GM21529 (cell line): ENCODE measurements at regions not wholly inside any gene's neighbourhood (a gene's known extent, or its start where the extent isn't known, plus 50 kb on each side); places are given as distances from the start of the nearest gene placed in this dataset.
"Not testable (repeated sequence)": the region's sequence is repeated elsewhere in the genome, so short reads cannot be mapped to it uniquely, and the experiment has no call there.

Experiments used
- ATAC-seq: cut with Tn5 transposase; IDR thresholded peaks from one replicate; pipeline ENCODE4 v1.9.1; 2021; ENCODE audit not compliant: unreplicated experiment

DNA sequence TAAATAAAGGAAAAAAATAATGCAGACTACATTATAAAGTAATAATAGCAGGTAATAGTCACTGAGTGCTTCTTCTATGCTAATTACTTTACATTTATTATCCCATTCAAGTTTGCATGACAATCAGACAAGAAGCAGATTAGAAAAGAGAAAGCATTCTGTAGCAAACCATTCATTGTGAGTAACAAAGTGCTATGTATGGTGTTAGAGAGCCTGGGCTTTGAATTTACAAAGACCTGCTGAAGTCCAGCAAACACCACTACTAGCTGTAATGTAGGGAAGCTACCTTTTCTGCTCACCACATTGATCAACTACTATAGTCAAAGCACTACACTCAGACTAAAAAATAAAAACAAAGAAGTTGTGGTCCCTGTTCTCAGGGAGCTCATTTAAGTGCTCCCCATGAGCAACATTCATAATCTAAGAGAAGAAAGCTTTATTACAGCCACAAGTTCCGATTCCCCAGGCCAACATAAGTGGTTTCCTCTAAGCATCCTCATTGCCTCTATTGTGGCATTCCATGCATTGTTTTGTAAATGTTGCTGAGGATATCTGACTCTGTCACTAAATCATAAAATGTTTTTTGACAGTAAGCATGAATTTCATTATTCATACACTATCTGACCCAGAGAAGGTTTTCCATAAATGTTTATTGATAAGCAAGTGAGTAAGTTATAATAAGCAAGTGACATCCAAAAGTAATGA lies 108.5 kb downstream of the FOXD4L6 start:
- ATAC-seq, result not testable (repeated sequence)

GRCh38 chr9:41018948-41019347 lies 109.5 kb downstream of the FOXD4L6 start:
- not testable (repeated sequence) for ATAC-seq

GRCh38 chr9:41016699-41017098 lies 111.8 kb downstream of the FOXD4L6 start:
- not testable (repeated sequence) for ATAC-seq

DNA sequence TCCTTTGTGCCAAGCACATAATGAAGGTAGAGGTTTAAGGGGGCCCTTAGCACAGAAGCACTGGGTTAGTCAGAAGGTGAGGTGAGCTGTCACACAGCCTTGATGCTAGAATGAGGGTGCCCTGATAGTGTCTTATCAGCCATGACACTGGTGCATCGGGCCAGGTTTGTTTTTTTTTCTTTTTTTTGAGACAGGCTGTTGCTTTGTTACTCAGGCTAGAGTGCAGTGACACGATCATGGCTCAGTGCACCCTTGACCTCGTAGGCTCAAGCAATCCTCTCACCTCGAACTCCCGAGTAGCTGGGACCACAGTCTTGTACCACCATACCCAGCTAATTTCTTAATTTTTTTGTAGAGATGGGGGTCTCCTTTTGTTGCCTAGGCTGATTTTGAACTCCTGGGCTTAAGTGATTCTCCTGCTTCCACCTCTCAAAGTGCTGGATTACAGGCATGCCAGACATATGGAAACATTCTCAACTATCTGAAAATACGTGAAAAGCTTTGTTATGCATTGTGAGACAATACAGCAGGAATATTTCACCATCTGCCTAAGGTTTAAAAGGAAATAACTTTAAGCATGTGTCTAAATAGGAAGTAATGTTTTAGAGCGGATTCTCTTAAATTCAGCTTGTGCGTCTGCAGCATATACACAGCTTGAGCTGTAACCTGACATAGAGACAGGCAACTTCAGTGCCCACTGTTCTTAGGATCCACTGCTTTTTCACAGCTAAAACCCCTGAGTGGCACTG lies 128.4 kb downstream of the FOXD4L6 start:
- ATAC-seq, result not testable (repeated sequence)

- ATAC-seq, result not testable (repeated sequence)
These were observed 133.0 kb downstream of the FOXD4L6 start for GRCh38 chr9:40995490-40995889.

DNA sequence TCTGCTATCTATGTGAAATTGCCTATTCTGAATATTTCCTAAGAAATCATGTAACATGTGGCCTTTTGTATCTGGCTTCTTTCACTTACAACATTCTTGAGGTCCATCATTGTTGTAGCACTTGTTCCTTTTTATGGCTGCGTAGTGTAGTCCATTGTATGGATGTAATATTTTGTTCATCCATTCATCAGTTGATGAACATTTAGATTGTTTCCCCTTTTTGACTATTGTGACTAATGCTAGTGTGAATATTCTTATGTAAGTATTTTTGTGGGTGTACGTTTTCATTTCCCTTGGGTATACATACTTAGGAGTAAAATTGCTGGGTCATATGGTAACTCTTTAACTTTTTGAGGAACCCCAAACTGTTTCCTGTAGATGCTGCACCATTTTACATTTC lies 134.6 kb downstream of the FOXD4L6 start:
- ATAC-seq, result not testable (repeated sequence)

DNA sequence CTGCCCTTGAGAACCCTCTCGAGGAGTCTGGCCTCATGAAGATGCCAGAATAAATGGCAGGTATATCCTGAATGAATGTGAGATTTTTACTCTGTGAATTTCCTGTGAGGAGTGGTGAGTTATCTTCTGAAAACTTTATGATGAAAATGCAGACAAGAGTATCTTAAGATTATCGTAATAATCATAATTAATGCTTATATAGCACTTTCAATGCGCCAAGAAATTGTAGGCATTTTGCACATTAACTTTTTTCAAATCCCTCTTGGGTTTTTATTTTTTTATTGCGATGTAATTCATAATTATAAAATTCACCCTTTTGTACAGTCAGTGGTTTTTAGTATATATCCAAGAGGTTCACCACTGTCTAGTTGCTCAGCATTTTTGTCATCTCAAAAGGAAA lies 135.1 kb downstream of the FOXD4L6 start:
- ATAC-seq, result not testable (repeated sequence)

DNA sequence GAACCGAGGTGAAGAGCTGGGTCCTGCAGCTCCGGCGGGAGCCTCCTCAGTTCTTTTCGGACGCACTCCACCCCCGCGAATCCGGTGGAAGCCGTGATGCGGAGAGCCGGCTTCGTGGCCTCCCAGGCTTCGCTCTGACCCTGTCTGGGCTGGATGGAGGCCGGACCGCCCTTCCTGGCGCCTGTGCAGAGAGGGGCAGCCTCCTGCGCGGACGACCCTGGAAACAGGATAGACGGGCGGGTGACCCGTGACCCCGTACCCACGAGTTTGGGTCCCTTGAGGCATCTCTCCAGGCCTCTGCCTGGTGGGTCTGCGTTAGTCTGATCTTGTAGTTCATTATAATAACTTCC lies 136.0 kb downstream of the FOXD4L6 start:
- peak; percentile 48 for ATAC-seq

DNA sequence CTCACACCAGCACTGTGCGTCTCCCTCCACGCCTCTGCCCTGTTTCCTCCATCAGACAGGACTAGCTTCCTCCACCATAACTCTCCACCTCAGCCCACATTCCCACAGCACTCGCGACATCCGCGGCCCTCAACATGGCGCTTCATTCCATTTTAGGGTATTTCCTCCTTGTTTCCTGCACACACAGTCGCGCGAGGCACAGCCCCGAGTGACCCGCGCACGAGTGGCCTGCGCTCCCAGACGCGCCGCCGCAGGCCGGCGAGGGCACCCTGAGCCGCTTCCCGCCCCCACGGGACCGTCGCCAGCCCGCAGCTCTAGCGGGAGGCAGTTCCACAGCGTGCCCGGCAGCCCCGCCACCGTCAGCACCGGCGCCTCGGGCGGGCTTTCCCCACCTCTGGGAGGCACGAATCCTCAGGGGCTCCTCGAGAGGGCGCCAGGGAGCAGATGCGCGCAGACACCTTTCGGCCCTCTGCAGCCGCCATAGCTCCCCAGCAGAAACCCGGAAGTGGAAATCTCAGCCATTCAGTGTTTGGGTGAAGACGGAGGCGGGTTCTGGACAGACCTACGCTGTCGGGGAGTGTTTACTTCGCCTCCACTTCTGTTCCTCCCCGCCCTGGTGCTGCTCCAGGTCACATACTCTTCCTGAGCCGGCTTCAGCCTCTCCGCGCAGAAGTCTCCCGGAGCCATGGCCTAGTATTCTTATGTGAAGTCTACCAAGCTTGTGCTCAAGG lies 136.6 kb downstream of the FOXD4L6 start:
- peak; percentile 100 for ATAC-seq

DNA sequence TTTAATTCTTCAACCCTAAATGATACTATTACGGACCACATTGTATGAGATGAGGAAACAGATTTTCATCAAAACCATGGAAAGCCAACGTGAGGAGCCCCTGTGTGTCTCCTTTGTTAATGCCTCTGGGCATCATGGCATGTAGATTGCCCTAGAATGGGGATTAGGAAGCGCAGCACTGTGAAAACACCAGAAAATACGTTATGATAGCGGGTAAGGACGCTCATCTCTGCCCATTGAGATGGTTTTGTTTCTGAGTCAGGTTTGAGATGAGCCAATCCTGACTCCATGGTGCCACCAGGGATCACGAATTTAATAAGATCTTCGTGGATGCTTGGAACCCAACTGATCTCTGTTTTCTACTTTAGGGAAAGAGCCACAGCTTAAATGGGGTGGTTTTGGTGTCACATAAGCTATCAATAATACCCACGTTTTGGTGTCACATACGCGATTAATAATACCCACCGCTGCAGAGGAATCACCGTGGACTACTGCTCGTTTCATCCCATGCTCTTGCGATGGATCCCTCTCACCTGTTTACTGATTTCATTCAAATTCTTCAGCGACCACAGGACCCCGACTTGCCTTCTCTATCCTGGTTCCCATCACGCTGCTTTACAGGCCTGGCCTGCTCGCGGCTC lies 137.3 kb downstream of the FOXD4L6 start:
- not testable (repeated sequence) for ATAC-seq

GRCh38 chr9:40986332-40986731 lies 142.1 kb downstream of the FOXD4L6 start:
- not testable (repeated sequence) for ATAC-seq

DNA sequence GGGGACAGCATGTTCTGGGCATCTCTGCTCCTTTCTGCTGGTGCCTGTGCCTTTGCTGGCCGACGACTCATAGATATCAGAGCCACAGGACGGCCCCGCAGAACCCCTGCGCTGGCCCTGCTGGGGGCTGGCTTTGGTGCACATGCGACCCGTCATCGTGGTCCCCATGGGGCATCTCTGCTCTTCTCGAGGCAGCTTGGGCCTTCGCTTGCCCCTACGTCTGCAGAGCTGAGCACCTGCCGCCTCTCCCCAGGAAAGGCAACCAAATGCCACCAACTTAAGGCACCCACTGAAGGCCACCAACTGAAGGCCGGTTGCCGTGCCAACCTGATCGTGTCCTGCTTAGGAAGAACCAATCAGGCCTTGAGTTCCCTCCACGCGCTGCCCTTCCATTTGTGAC lies 153.1 kb downstream of the FOXD4L6 start:
- ATAC-seq, result not testable (repeated sequence)

DNA sequence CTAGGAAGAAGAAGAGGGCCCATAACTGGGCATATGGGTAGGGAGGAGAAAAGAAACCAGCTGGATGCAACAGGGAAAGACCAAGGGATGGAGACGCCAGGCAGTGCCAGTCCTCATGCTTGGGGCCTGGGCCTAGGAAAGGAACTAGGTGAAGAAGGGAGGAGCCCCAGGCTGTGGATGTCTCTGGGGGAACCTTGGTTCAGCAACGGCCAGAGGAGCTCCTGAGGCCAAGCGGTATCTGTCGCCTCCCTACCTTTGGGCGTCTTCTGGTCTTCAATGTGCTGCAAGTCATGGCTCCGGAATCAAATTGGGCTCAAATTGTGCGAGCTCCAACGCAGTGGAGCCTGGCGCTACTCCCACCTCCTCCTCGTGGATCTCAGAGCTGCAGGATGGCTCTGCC lies 153.6 kb downstream of the FOXD4L6 start:
- ATAC-seq, result not testable (repeated sequence)

- not testable (repeated sequence) for ATAC-seq
These were observed 156.7 kb downstream of the FOXD4L6 start for GRCh38 chr9:40971773-40972172.

- ATAC-seq, result not testable (repeated sequence)
These were observed 158.1 kb downstream of the FOXD4L6 start for GRCh38 chr9:40970340-40970739.

GRCh38 chr9:40962461-40962860 lies 166.0 kb downstream of the FOXD4L6 start:
- ATAC-seq, result not testable (repeated sequence)

GRCh38 chr9:40951876-40952494 lies 176.5 kb downstream of the FOXD4L6 start:
- ATAC-seq, result not testable (repeated sequence)

DNA sequence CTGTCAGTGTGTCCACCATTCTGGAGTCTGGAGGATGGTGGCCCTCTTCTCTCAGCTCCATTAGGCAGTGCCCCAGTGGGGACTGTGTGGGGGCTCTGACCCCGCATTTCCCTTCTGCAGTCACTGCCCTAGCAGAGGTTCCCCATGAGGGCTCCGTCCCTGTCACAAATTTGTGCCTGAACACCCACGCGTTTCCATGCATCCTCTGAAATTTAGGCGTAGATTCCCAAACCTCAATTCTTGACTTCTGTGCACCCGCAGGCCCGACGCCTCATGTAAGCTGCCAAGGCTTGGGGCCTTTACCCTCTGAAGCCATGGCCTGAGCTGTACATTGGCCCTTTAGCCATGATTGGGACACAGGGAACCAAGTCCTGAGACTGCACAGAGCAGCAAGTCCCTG lies 182.3 kb downstream of the FOXD4L6 start:
- not testable (repeated sequence) for ATAC-seq

DNA sequence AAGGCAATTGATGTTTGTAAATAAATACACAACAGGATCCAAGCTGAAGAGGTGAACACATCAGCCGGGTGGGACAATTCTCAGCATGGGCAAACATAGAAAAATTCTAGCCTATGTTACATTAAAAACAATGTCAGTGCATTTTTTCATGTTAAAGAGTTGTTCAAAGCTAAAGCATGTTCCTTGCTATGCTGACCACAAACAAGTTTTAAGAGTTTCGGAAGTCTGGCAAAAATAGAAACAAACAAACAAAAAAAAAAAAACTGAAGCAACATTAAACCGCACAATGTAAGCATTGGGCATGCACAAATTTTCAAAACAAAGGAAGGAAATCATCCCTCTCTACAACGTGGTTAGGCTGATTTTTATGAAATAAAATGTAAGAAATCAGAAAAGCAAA lies 185.8 kb downstream of the FOXD4L6 start:
- not testable (repeated sequence) for ATAC-seq

DNA sequence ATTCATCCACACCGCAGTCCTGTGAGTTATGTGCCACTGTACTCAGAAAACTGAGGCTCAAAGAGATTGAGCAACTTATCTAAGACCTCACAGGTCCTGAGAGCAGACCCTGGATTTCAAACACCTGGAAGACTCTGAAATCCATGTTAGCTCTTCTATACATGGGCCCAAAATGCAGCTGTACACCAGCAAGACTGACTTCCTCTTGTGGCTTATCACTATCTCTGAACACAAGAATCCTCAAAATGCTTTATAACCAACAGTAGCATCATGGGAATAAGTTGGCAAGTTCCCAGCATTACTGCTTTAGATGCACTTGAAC lies 188.6 kb downstream of the FOXD4L6 start:
- not testable (repeated sequence) for ATAC-seq
